Left lung (tissue), 4 donors: ENCODE measurements at regions not wholly inside any gene's neighbourhood (a gene's known extent, or its start where the extent isn't known, plus 50 kb on each side); places are given as distances from the start of the nearest gene placed in this dataset.

Experiments
- ATAC-seq: fragments of 200-7000 bp; cut with Tn5 transposase; one replicate; pipeline ENCODE4 v1.9.1; 2020; ENCODE audit warnings: moderate library complexity
- DNase-seq, 4 donors: peaks; one replicate each; pipeline ENCODE4 v3.0.0-alpha.2; 2013 to 2020
- H3K27ac ChIP-seq, 2 donors: fragments of 200-600 bp; sonication (generic) in 1 of 2; one replicate each; pipeline versions ENCODE4 v1.5.0 to v1.8.0; 2020 to 2021
- H3K27me3 ChIP-seq, 2 donors: fragments of 200-600 bp; sonication (generic) in 1 of 2; one replicate each; pipeline versions ENCODE4 v1.5.0 to v1.8.0; 2020 to 2021
- H3K36me3 ChIP-seq, 2 donors: fragments of 200-600 bp; sonication (generic) in 1 of 2; one replicate each; pipeline versions ENCODE4 v1.5.0 to v1.8.0; 2020 to 2021
- H3K4me1 ChIP-seq, 2 donors: fragments of 200-600 bp; one replicate each; pipeline ENCODE4 v1.8.0; 2021
- H3K4me3 ChIP-seq, 2 donors: fragments of 200-600 bp; sonication (generic) in 1 of 2; one replicate each; pipeline versions ENCODE4 v1.5.0 to v1.8.0; 2020 to 2021; ENCODE audit warnings: mild to moderate bottlenecking in 1 of 2
- H3K9me3 ChIP-seq, 2 donors: fragments of 200-600 bp; sonication (generic) in 1 of 2; one replicate each; pipeline versions ENCODE4 v1.5.0 to v1.8.0; 2020 to 2021
- intact Hi-C, 2 donors: fragments of 100-400 bp; cut with DNase I; formaldehyde crosslinking; loops; one replicate each; pipeline versions ENCODE4 v1.11.2 to v1.14.2; 2022
- TF ChIP-seq, protein P1 (sequence below), 2 donors: fragments of 200-600 bp; sonication (generic) in 1 of 2; IDR thresholded peaks; one replicate each; pipeline versions ENCODE4 v1.5.0 to v1.8.0; 2021; ENCODE audit warnings: antibody characterized with exemption in 2 of 2
- donor health status: DM: no; HTN: yes; CAD: no.
- donor health status: DM: no; HTN: no; CAD: no.

DNA sequence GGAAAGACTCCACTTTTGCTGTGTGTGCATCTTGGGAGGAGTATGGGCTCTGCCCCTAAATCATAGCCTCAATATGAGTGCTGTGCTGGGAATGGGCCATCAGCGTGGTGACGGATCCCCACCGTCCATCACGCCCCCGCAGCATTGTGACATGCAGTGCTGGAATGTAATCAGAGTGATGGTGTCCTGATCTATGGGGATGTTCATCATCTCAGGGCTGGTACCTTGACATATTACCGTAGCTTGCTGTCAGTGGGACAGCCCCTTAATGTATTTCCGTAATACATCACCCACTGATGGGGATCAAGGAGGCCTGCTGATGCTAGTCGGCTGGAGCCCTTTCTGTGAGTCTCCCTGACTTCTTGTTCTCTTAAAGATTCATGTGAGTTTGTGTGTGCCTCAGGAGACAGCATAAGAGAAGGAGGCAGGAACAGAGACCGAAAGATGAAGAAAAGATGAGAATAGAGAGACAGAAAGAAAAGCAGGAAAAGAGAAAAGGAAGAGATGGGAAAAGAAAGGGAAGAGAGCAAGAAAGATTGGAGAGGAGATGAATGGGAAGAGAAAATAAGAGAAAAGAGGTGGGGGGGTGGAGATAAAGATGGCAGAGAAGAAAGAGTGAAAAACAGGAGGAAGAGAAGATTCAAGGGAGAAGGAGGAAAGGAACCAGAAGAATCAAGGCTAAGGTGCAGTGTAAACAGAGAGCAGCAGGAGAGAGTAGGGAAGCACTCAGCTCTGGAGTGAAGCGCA is 183.7 kb downstream of the RPLP1 start:
- peaks cover 0 to 18% of the 10 kb centered on the region in 2 donors for H3K27me3 ChIP-seq
- peaks cover 0 to 8% of the 10 kb centered on the region in 2 donors for H3K9me3 ChIP-seq
- no peaks in the 10 kb centered on the region for H3K36me3 ChIP-seq
- H3K27ac ChIP-seq: no peak overlapping the region
- intact Hi-C loops: no loop called here
- no peak overlapping the region for H3K4me3 ChIP-seq
- TF ChIP-seq, protein P1, sequence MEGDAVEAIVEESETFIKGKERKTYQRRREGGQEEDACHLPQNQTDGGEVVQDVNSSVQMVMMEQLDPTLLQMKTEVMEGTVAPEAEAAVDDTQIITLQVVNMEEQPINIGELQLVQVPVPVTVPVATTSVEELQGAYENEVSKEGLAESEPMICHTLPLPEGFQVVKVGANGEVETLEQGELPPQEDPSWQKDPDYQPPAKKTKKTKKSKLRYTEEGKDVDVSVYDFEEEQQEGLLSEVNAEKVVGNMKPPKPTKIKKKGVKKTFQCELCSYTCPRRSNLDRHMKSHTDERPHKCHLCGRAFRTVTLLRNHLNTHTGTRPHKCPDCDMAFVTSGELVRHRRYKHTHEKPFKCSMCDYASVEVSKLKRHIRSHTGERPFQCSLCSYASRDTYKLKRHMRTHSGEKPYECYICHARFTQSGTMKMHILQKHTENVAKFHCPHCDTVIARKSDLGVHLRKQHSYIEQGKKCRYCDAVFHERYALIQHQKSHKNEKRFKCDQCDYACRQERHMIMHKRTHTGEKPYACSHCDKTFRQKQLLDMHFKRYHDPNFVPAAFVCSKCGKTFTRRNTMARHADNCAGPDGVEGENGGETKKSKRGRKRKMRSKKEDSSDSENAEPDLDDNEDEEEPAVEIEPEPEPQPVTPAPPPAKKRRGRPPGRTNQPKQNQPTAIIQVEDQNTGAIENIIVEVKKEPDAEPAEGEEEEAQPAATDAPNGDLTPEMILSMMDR (IDR thresholded peaks at IDR 0.05): no peak
- ATAC-seq (no peak), DNase-seq (no peak)
- H3K4me1 ChIP-seq: no peaks in the 10 kb centered on the region

DNA sequence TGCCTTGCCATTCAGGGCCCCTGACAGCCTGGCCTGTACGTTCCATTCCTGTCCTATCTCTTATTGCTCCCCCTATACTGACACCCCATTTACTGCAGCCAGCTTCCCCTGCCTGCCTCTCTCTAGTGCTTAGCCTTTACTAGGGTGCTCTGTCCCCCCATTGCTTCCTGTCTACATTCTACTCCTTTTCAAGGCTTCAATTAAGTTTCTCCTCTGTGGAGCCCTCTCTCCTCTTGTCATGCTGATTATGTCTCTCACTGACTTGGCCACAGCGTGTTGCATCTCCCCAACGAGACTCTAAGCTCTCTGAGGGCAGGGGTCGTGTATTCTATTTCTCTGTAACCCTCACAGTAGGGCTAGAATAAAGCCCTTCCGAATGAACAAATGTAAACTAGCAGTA is 185.2 kb downstream of the RPLP1 start:
- Histone ChIP-seq H3K27ac (no peak overlapping the region), H3K4me3 (no peak overlapping the region), H3K36me3 (no peaks in the 10 kb centered on the region), H3K9me3 (peaks cover 0 to 8% of the 10 kb centered on the region in 2 donors), H3K27me3 (peaks cover 0 to 5% of the 10 kb centered on the region in 2 donors), H3K4me1 (no peaks in the 10 kb centered on the region)
- intact Hi-C loops: no loop called here
- ATAC-seq: no peak
- no peak for DNase-seq
- TF ChIP-seq, protein P1 (IDR thresholded peaks at IDR 0.05): no peak

DNA sequence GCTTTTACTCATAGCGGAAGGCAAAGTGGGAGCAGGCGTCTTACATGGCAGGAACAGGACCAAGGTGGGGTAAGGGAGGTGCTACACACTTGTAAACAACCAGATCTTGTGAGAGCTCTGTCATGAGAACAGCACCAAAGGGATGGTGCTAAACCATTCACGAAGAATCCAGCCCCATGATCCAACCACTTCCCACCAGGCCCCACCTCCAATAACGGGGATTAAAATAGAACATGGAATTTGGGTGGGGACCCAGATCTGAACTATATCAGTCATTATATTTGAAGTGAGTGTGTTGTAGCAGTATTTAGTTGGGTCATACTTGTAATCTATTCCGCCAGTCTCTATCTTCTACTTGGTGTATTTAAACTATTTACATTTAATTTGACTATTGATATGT is 190.9 kb downstream of the RPLP1 start:
- Histone ChIP-seq H3K27me3 (peaks cover 0 to 15% of the 10 kb centered on the region in 2 donors), H3K36me3 (no peaks in the 10 kb centered on the region), H3K4me1 (no peaks in the 10 kb centered on the region), H3K27ac (no peak overlapping the region), H3K4me3 (no peak overlapping the region), H3K9me3 (peaks cover 0 to 8% of the 10 kb centered on the region in 2 donors)
- intact Hi-C loops: no loop called here
- TF ChIP-seq, protein P1 (IDR thresholded peaks at IDR 0.05): no peak
- DNase-seq (no peak), ATAC-seq (no peak)

DNA sequence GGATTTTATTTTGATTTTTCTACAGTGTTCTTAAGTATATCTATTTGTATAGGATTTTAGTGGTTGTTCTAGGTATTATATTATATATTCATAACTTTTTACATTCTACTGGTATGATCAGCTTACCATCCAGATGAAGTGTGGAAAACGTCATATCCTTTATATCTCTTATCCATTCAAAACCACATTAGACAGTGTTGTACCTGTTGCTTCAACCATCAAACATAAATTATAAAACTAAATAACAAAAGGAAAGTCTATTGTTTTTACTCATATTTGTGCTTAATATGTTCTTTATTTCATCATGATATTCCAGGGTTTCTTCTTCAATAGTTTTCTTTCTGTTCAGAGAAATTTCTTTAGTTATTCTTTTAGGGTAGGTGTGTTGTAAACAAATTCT is 191.4 kb downstream of the RPLP1 start:
- H3K9me3 ChIP-seq: peaks cover 0 to 8% of the 10 kb centered on the region in 2 donors
- no peak for DNase-seq
- no peak overlapping the region for H3K4me3 ChIP-seq
- peaks cover 0 to 20% of the 10 kb centered on the region in 2 donors for H3K27me3 ChIP-seq
- no peak overlapping the region for H3K27ac ChIP-seq
- intact Hi-C loops: no loop called here
- TF ChIP-seq, protein P1 (IDR thresholded peaks at IDR 0.05): no peak
- H3K4me1 ChIP-seq: no peaks in the 10 kb centered on the region
- no peaks in the 10 kb centered on the region for H3K36me3 ChIP-seq
- ATAC-seq: no peak

DNA sequence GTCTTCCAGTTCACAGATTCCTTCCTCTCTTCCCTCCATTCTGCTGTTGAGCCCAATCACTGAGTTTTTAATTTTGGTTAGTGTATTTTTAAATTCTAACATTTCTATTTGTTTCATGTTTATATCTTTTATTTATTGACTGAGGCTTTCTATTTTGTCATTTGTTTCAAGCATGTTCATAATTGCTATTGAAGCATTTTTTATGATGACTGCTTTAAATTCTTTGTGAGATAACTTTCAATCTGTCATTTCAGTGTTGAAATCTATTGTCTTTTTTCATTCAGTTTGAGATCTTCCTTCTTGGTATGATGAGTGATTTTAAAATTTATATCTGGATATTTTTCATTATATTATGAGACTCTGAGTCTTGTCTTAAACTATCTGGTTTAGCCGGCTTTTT is 192.3 kb downstream of the RPLP1 start:
- no peaks in the 10 kb centered on the region for H3K36me3 ChIP-seq
- no peak overlapping the region for H3K4me3 ChIP-seq
- peaks cover 0 to 28% of the 10 kb centered on the region in 2 donors for H3K27me3 ChIP-seq
- intact Hi-C loops: no loop called here
- H3K9me3 ChIP-seq: peaks cover 0 to 8% of the 10 kb centered on the region in 2 donors
- TF ChIP-seq, protein P1 (IDR thresholded peaks at IDR 0.05): no peak
- DNase-seq: no peak
- no peak overlapping the region for H3K27ac ChIP-seq
- H3K4me1 ChIP-seq: no peaks in the 10 kb centered on the region
- no peak for ATAC-seq
